ENCODE measurements at regions not wholly inside any gene's neighbourhood (a gene's known extent, or its start where the extent isn't known, plus 50 kb on each side); places are given as distances from the start of the nearest gene placed in this dataset.

DNA sequence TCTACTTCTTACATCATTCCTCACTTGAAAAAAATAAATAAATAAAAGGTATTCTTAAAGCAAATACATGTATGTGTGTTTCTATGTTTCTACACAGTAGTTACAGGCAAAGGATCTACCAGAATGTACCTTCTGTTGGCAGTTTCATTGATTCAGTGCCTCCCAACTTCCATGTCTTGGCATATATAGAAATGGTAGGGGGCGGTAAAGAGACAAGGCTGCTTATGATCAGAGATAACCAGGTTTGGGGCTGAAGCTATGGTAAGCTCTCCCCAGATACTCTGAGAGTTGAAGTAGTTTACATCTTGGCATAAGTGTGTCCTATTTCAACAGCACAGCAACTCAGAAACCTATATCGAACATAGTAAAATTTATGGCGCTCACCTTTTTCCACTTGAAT is 1075.4 kb upstream of the C9orf72 start:
- TF ChIP-seq, protein P1, sequence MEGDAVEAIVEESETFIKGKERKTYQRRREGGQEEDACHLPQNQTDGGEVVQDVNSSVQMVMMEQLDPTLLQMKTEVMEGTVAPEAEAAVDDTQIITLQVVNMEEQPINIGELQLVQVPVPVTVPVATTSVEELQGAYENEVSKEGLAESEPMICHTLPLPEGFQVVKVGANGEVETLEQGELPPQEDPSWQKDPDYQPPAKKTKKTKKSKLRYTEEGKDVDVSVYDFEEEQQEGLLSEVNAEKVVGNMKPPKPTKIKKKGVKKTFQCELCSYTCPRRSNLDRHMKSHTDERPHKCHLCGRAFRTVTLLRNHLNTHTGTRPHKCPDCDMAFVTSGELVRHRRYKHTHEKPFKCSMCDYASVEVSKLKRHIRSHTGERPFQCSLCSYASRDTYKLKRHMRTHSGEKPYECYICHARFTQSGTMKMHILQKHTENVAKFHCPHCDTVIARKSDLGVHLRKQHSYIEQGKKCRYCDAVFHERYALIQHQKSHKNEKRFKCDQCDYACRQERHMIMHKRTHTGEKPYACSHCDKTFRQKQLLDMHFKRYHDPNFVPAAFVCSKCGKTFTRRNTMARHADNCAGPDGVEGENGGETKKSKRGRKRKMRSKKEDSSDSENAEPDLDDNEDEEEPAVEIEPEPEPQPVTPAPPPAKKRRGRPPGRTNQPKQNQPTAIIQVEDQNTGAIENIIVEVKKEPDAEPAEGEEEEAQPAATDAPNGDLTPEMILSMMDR (conservative IDR thresholded peaks at IDR 0.05; ENCODE audit: low read depth, low read length) = no peak
- TF ChIP-seq MAFK (IDR thresholded peaks at IDR 0.05; ENCODE audit: low read depth, low read length) (no peak), FOS (IDR thresholded peaks at IDR 0.05; ENCODE audit: low read depth, low read length) (no peak), RFX5 (IDR thresholded peaks at IDR 0.05; ENCODE audit: low read depth, low read length) (no peak), MXI1 (IDR thresholded peaks at IDR 0.05; ENCODE audit: borderline replicate concordance, low read depth, low read length) (no peak), SMC3 (IDR thresholded peaks at IDR 0.05; ENCODE audit: low read depth, low read length) (no peak), POLR2A (IDR thresholded peaks at IDR 0.05; ENCODE audit: low read depth, low read length) (no peak), CHD1 (IDR thresholded peaks at IDR 0.05; ENCODE audit: low read depth, low read length) (no peak), CEBPB (IDR thresholded peaks at IDR 0.05; ENCODE audit: low read depth, low read length) (no peak), RAD21 (IDR thresholded peaks at IDR 0.05; ENCODE audit: low read length) (no peak), NFE2L2 (IDR thresholded peaks at IDR 0.05; ENCODE audit: low read depth, low read length) (no peak), MAZ (IDR thresholded peaks at IDR 0.05; ENCODE audit: borderline replicate concordance, low read depth, low read length) (no peak)
- TF ChIP-seq, protein P2, sequence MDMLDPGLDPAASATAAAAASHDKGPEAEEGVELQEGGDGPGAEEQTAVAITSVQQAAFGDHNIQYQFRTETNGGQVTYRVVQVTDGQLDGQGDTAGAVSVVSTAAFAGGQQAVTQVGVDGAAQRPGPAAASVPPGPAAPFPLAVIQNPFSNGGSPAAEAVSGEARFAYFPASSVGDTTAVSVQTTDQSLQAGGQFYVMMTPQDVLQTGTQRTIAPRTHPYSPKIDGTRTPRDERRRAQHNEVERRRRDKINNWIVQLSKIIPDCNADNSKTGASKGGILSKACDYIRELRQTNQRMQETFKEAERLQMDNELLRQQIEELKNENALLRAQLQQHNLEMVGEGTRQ (IDR thresholded peaks at IDR 0.05; ENCODE audit: low read depth, low read length) = no peak
